ENCODE measurements at regions not wholly inside any gene's neighbourhood (a gene's known extent, or its start where the extent isn't known, plus 50 kb on each side); places are given as distances from the start of the nearest gene placed in this dataset.

DNA sequence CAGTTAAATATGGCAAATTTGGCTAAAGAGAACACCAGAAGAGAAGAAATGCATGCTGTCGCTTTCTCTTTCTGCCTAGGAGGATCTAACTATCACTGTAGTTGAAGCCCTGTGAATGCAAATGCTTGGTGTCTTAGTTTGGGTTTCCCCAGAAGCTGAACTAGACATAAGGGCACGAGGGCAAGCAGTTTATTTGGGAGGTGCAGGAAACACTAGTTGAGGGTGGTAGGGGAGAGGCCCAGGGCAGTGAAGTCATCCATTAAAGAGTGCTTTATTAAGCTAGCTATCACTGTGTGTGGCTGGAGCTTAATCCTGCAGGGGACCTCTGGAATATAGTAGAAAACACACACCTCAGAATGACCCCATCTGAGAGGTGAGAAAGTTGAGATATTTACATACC, 639.8 kb upstream of the ZEB2 start:
- DNase-seq (ENCODE audit: low read depth in 2 of 2) = no peak

- no peak for DNase-seq (ENCODE audit: low read depth in 2 of 2)
Observed at GRCh38 chr2:145157741-145158591, 638.0 kb upstream of the ZEB2 start.

GRCh38 chr2:145157036-145157675, 637.2 kb upstream of the ZEB2 start:
- DNase-seq (ENCODE audit: low read depth in 2 of 2) = no peak

DNA sequence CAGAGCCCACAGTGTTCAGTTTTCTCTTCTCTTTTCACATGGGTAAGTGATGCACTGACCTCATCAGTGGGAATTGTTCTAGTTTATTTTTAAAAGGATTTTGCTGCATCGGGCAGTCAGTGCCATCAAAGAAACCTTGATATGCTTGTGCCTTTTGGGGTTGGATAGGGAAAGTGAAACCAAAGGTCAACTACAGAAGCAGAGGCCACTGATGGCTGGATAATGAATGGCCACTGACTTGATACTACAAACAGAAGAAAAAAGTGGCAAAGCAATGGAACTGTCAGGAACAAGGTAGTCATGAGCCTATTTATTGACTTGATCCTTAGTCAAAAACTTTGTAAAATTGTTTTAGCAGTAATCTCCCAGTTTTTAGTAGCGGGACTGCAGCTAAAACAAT, 636.3 kb upstream of the ZEB2 start:
- no peak for DNase-seq (ENCODE audit: low read depth in 2 of 2)

DNA sequence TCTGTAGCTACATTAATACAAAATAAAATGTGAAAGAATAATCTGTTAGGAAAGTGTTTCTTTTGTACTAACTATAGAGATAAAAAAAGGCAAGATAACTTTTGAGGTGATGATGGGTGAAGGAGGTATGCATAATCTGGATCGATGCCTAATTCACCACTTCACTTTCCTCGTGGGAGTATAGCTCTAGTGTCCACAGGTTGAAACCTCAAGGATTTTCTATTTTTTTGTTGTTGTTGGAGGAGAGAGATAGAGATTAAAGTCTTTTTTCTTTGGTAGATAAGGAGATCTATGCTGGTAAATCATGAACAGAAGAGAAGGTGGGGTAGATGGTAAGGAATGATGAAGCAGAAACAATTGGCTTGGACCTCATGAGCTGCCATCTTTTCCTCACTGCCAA, 635.3 kb upstream of the ZEB2 start:
- DNase-seq (ENCODE audit: low read depth in 2 of 2) = no peak

DNA sequence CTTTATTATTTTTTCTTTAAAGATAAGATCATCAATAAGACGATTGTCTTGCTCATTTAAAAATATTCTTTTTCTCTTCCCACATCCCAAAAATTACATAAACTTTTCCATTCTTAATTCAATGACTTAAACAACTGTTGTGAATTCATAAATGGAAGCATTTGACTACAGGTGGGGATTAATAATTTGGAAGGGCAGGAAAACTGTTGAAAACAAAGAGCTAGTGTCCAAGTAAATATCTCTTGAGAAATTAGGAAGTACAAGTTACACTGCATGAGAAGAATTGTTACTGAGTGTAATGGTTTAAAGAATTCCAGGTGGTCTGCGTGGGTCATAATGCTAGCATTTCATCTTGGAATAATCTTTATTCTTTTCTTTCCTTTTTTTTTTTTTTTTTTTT, 634.8 kb upstream of the ZEB2 start:
- no peak for DNase-seq (ENCODE audit: low read depth in 2 of 2)

GRCh38 chr2:145146691-145147090, 626.8 kb upstream of the ZEB2 start:
- no peak for DNase-seq (ENCODE audit: low read depth in 2 of 2)

DNA sequence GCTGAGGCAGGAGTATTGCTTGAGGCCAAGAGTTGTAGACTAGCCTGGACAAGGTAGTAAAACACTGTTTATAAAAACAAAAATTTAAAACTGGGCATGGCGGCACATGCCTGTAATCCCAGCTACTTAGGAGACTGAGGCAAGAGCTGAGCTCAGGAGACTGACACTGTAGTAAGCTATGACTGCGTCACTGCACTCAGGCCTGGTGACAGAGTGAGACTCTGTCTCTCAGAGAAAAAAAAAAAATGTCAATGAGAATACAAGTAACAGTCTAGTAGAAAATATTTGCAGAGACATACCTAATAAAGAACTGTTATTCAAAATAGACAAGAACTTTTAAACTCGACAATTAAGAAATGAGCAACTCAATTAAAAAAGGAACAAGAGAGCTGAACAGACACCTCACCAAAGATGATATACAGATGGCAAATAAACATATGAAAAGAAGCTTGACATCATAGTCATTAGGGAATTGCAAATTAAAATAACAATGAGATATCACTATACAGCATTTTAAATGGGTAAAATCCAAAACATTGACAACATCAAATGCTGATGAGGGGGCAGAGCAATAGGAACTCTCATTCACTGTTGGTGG, 624.3 kb upstream of the ZEB2 start:
- no peak for DNase-seq (ENCODE audit: low read depth in 2 of 2)

- no peak for DNase-seq (ENCODE audit: low read depth in 2 of 2)
Observed at GRCh38 chr2:145141981-145142380, 622.1 kb upstream of the ZEB2 start.

DNA sequence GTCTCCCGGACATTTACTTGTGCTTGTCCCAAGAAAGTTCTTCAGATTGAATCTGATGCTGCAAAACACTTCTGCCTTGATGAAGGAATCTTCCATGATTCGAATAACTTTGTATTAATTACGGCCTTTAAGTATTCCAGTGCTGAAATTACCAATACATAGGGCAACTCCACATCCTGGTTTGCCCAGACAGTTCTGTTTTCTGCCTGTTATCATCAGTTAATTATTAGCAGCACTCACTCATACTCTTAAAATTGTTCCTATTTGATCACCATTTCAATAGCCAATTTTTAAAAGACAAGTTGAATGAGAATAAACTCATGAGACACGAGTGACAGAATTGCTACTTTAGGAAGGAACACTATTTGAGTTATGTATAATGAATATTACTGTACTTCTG, 620.7 kb upstream of the ZEB2 start:
- no peak for DNase-seq (ENCODE audit: low read depth in 2 of 2)

DNA sequence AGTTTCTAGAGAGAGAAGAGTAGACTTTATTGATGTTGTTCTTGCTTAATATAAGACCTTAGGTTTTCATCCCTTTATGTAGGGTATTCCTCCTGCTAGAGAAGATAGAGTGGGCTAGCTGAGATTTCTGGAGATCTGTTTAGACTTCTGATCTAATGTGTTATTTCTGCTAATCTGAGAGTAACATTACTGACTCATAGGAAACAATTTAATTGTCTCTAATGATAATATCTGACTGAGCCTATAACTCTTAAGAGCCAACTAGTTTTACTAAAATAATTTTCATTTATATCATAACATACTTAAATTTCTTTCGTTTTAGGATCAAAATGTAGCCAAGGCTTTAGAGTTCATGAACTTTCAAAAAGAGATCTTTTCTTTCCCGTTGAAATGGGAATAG, 618.7 kb upstream of the ZEB2 start:
- DNase-seq (ENCODE audit: low read depth in 2 of 2) = no peak

DNA sequence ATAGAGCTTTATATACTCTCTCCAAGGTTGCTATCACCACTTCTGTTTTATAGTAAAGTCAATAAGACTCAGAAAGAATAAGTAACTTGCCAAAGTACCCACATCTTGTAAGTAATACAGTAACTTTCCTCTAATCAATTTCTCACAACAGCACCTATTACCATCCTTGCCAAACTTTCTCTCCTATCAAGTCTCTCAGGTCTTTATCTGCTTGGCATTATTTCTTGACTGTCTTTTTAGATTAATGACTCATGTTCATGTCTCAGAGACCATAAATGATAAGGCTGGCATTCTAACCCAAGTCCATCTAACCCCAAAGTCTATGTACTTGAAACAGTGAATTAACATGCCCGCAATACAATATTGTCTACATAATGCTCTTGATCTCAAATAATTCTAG, 618.0 kb upstream of the ZEB2 start:
- no peak for DNase-seq (ENCODE audit: low read depth in 2 of 2)

DNA sequence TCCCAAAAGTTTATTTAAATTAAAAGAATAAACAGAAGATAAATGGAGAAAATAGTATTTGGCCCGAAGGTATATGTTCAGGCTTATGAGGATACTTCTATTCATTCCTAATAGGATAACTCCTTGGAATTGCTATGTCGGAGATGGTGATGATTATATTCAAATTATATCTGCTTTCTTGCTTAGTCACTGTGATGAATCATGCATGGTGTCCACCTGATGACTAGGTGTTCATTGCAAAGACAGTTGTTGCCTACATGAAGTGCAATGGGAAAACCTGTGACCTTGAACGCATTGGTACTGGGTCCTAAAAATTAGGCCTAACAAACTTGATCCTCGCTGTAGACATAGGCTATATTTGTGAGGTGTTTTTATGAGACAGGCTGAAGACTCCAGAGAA, 617.3 kb upstream of the ZEB2 start:
- DNase-seq (ENCODE audit: low read depth in 2 of 2) = no peak

GRCh38 chr2:145136702-145137101, 616.8 kb upstream of the ZEB2 start:
- no peak for DNase-seq (ENCODE audit: low read depth in 2 of 2)

GRCh38 chr2:145126146-145126545, 606.2 kb upstream of the ZEB2 start:
- DNase-seq (ENCODE audit: low read depth in 2 of 2) = no peak

DNA sequence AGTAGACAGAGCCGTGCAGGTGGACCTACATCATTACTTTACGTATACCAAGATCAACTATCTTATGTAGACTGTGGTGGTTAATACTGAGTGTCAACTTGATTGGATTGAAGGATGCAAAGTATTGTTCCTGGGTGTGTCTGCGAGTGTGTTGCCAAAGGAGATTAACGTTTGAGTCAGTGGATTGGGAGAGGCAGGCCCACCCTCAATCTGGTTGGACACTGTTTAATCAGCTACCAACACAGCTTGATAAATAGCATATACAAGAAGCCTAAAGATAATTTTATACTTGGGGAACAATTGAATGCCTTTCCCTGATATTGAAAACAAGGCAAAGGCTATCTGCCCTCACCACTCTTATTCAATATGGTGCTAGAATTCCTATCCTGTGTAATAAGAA, 604.2 kb upstream of the ZEB2 start:
- no peak for DNase-seq (ENCODE audit: low read depth in 2 of 2)

- no peak for DNase-seq (ENCODE audit: low read depth in 2 of 2)
Observed at GRCh38 chr2:145123606-145124005, 603.7 kb upstream of the ZEB2 start.

- no peak for DNase-seq (ENCODE audit: low read depth in 2 of 2)
Observed at GRCh38 chr2:145119225-145119624, 599.3 kb upstream of the ZEB2 start.

DNA sequence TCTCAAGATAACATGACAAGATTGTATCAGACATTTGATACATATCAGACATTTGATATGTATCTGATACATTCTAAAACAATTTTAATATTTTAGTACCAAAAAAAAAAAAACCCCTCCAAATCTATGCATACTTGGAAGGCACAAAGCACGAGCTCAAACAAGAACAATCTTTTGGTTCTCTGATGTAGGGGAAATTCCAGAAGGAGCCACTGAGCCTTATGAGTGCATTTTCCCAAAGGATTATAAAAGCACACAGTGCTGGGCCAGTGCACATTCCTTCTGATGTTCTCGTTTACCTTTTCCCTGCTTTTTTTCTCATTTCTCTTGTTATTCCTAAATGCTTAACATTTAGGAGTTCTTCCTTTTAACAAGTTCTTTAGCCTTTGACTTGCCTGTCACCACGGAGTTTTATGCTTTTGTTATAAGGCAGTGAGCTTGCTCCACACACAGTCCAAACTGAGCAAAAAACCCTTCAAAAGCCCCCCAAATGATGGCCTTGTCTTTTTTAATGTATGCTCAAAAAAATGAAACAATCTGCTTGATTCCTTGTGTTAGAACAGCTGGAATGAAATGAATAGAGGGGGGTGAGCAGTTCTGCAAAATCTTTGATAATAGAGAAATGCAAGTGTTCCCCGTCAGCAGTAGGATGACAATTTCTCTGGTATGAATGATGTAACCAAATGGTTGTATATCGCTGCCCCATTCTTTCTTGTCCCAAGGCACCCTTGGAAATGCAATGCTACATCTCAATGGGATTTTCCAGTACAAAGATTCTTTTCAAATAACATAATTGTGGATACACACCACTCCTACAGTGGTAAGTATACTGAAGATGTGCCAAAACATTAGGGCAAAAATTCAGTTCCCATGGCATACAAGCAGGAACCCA, 597.2 kb upstream of the ZEB2 start:
- no peak for DNase-seq (ENCODE audit: low read depth in 2 of 2)

DNA sequence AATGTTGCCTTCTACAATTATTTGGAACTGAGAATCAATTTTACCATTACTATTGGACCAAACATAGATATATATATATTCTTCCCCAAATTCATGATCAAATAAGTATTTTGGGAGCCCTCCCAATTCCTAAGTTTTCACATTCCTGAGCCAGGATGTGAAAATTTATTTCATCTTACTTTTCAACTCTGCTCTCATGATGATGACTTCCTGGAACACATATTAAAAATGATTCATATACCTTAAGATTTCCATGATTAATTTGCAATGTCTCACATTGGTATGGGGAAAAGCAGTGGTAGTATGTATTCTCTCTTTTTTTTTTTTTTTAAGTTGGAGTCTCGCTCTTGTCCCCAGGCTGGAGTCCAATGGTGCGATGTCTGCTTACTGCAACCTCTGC, 596.1 kb upstream of the ZEB2 start:
- no peak for DNase-seq (ENCODE audit: low read depth in 2 of 2)

DNA sequence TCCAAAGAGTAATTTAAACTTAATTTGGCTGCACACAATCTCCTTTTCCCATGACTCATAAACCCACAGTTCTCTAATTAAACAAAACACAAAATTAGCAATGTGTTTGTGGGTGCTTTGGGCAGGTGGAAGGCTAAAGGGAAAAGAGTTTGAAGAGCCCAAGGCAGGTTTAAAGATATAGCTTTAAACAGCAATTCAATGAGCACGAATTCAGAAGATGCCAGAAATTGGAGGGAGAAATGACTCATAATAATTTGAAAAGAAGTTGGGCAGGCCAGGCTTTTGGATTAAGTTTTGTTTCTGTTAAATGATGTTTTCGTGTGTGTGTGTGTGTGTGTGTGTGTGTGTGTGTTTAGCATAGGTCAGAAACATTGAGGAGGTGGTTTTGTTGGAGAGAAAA, 594.8 kb upstream of the ZEB2 start:
- no peak for DNase-seq (ENCODE audit: low read depth in 2 of 2)

DNA sequence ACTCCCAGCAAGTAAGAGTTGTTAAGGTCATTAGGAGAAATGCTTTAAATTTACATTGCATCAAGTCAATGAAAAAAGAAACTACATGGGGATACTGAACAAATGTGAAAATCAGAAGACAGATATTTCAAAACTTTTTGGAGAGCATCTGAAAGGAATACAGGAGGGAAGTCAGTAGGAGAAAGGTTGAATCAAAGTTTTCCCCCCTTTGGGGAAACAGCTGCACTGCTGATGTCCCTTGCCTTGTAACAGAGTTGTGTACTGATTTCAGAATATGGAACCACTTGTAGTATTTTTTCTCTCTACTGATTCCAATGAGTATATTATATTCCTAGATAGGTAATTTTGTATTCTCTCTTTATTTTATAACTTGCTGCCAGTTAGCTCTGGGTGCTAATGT, 592.5 kb upstream of the ZEB2 start:
- DNase-seq (ENCODE audit: low read depth in 2 of 2) = no peak

Measured in stimulated activated CD8-positive, alpha-beta memory T cell treated with anti-CD3 and anti-CD28 coated beads, Interleukin-2, amount 100 ng/mL, for 1 hour (primary cell).